GM12864 (cell line): ENCODE measurements at regions not wholly inside any gene's neighbourhood (a gene's known extent, or its start where the extent isn't known, plus 50 kb on each side); places are given as distances from the start of the nearest gene placed in this dataset.

ENCODE experiments used
- DNase-seq: peaks from one replicate; pipeline ENCODE4 v3.0.0-alpha.2; 2011; ENCODE audit warnings: low read depth
- H3K4me3 ChIP-seq: 2 replicates; pipeline ENCODE4 v1.5.1; 2011; ENCODE audit warnings: mild to moderate bottlenecking, low read depth, low read length, control low read depth
- CTCF ChIP-seq: IDR thresholded peaks from 2 replicates; pipeline ENCODE4 v1.5.1; 2011; ENCODE audit warnings: low read depth, mild to moderate bottlenecking, moderate library complexity, low read length, control low read depth, inconsistent platforms; ENCODE audit errors: missing control alignments

DNA sequence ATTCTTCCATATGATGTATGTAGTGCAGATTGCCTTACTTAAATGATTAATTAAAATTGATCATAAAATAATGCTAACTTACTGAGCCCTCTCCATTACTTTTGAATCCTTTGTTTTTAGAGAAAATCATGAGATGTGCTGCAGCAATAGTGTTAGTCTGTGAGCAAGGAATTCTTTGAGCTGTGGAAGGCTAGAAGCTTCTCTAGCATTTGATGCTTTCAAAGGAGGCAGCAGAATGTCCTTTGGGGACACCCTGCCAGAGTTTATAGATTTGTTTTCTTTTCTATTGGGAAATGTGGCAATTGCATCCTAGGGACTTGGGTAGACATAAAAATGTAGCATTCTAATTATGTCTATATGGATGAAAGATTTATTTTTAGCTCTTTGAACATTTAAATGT, 284.1 kb upstream of the SMIM30 start:
- TF ChIP-seq CTCF, result no peak

GRCh38 chr7:113402005-113402404, 283.7 kb upstream of the SMIM30 start:
- no peak overlapping the region for H3K4me3 ChIP-seq
- no peak for DNase-seq
- TF ChIP-seq CTCF, result no peak

More for the DNA sequence above, 284.1 kb upstream of the SMIM30 start:
- no peak for DNase-seq
- H3K4me3 ChIP-seq, result no peak overlapping the region

DNA sequence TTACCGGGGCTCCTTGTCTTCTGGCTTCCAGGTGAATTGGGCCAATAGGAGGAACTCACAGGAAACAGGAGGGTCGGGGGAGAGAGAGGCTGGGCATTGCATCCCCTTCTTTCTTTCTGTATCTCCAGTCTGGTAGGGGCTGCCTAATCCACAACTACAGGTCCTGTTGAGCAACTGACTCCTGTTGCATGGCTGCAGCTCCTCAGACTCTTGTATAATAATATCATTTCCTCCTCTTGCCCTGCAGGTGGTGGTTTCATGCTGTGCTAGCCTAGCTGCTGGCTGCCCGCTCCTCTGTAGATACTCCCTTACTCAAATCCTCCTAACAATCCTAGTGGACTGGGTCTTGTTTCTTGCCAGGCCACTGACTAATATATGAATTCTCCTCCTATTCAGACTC, 276.5 kb upstream of the SMIM30 start:
- no peak for DNase-seq
- no peak for TF ChIP-seq CTCF

DNA sequence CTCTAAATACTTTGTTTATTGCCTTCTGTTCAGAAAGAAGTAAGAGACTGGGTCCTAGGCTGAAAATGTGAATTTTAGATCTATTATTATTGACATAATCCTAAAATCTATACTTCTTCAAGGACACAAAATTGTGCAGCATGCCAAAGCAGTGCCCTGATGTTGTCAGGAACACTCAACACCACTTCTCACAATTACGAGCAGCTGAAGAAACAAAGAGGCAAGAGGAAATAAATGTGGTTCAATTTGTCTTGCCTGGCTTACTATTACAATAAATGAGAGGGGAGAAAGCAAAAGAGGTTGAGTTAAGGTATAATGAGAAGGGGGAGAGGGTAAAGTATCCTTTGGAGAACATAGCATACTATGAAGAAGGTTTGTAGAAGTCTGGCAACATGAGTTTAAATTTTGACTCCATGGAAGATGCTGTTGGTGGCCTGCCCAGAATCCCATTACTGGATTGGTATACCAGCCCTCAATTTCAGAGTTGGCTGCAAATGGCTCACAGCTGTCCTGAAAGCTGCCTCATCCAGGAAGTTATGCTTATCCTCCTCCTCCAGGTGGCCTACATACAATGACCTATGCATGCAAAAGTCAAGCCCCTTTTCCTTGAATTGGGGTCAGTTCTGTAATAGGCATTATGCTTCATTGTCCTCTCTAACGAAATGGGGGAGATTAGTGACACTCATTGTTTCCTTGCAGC, 274.6 kb upstream of the SMIM30 start:
- no peak for TF ChIP-seq CTCF
- no peak overlapping the region for H3K4me3 ChIP-seq
- no peak for DNase-seq

More for the DNA sequence above, 276.5 kb upstream of the SMIM30 start:
- no peak overlapping the region for H3K4me3 ChIP-seq

- H3K4me3 ChIP-seq, result no peak overlapping the region
- no peak for TF ChIP-seq CTCF
- DNase-seq, result no peak
Measured at GRCh38 chr7:113392421-113392820, 274.1 kb upstream of the SMIM30 start.

DNA sequence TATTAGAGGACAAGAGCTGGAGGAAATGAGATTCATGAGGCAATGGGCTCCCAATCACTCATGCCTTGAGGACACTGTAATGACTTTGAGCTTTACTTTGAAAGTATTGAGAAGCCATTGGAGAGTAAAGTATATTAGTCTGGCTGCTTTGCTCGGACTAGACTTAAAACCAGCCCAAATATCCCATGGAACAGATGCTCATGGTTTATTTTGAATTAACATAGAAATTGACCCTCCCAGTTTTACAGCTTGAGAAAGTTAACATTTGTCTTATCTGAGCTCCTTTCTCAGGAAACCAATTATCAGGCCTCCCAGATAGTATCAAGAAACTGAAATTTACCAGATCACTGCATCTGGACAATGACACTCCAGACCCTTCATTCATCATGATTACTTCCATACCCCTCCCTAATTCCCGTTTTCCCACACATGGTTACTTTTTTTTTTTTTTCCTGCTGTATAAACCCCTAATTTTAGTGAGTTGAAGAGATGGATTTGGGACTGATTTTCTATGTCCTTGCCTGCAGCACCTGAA, 270.8 kb upstream of the SMIM30 start:
- no peak for DNase-seq

More for the DNA sequence above, 270.8 kb upstream of the SMIM30 start:
- TF ChIP-seq CTCF, result no peak
- no peak overlapping the region for H3K4me3 ChIP-seq
